ENCODE measurements at regions not wholly inside any gene's neighbourhood (a gene's known extent, or its start where the extent isn't known, plus 50 kb on each side); places are given as distances from the start of the nearest gene placed in this dataset.
"Not testable (repeated sequence)": the region's sequence is repeated elsewhere in the genome, so short reads cannot be mapped to it uniquely, and the experiment has no call there.

DNA sequence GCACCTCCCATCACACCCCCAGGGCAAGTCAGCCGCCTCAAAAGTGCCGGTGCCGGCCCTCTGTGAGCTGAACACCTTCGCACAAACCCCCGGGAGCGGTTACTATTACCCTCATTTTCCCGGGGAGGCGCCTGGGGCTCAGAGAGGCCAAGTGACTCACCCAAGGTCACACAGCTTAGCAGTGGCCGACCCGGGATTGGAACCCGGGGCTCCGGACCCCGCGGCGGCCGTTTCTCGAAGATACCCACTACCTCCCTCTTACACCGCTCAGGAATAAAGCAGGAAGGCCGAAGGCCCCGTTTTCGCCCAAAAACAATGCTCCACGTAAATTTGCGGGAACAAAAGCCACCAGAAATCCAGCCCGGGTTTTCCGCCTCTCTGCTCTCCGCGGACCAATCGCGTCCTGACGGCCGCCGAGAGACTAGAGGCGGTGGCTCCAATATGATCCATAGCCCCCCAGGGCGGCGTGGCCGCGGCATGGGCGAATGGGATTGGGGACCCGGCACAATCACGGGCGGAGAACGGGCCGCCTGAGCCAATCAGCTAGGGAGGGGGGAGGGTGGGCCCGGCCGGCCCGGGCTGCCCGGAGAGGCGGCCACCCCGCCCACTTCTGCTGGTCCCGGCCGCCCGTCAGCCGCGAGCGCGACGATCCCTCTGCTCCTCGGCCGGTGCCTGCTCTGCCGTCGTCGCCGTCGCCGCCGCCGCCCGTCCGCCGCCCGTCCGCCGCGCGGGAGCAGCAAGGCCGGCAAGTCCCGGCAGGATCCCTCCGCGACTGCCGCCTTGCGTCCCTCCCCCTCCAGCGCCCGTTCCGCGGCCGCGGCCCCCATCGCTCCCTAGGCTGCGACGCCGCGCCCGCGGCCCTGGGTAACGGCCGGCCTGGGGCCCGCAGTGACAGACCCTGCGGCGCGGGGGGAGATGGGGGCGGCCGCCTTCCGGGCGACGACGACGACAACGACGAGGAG, 177.0 kb downstream of the OR4M2 start:
- no peak for DNase-seq (ENCODE audit: insufficient read length)
- no peak for TF ChIP-seq POLR2AphosphoS5 (IDR thresholded peaks at IDR 0.05; ENCODE audit: low read depth, low read length)
- TF ChIP-seq TAF1 (IDR thresholded peaks at IDR 0.05; ENCODE audit: borderline replicate concordance, low read depth, low read length), result no peak
- no peak for TF ChIP-seq POLR2A (IDR thresholded peaks at IDR 0.05; ENCODE audit: low read depth, low read length)
- FAIRE-seq, result no peak

DNA sequence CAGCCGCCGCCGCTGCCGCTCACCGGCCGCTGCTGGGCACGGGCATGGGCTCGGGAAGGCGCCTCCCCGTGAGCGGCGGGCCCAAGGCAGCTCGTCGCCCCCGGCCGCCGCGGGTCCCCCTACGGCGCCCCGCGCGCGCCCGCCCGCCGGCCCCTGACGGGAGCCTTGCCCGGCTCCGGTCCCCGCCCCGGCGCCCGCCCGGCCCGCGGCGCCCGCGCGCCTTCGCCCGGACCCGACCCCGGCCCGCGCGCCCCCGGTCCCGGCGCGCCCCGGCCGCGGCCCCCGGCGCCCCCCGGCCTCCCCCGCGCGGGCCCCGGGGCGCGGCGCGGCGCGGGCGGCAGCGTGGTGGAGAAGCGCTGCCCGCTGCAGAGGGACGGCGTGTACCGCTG, 177.7 kb downstream of the OR4M2 start:
- DNase-seq (ENCODE audit: insufficient read length) (no peak), FAIRE-seq (no peak)
- no peak for TF ChIP-seq POLR2A (IDR thresholded peaks at IDR 0.05; ENCODE audit: low read depth, low read length)
- no peak for TF ChIP-seq POLR2AphosphoS5 (IDR thresholded peaks at IDR 0.05; ENCODE audit: low read depth, low read length)
- no peak for TF ChIP-seq TAF1 (IDR thresholded peaks at IDR 0.05; ENCODE audit: borderline replicate concordance, low read depth, low read length)

DNA sequence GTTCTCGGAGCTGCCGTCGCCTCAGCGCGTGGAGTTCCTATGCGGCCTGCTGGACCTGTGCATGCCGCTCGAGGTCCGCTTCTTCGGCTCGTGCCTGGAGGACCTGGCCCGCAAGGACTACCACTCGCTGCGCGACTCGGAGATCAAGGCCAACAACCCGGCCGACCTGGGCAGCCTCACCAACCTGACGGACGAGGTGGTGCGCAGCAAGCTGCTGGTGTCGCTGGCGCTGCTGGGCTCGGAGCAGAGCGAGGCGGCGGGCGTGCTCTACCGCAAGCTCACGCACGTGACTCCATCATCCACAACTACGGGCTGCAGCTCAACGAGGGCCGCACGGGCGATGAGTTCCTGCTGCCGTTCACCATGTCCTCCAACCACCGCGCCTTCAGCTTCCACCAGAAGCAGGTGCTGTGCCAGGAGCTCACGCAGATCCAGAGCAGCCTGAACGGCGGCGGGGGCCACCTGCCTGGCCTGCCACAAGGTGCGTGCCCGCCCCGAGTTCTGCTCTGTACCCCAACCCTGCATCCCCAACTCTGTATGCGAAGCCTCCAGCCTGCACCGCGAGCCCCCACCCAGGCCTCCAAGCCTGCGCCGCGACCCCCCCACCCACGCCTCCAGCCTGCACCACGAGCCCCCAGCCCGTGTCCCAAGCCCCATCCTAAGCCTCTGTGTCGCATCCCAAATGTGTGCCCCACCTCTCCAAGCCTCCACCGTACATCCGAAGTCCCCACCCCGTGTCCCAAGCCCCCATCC, 178.2 kb downstream of the OR4M2 start:
- DNase-seq (ENCODE audit: insufficient read length) (no peak), FAIRE-seq (no peak)
- TF ChIP-seq TAF1 (IDR thresholded peaks at IDR 0.05; ENCODE audit: borderline replicate concordance, low read depth, low read length) (no peak), POLR2AphosphoS5 (IDR thresholded peaks at IDR 0.05; ENCODE audit: low read depth, low read length) (no peak), POLR2A (IDR thresholded peaks at IDR 0.05; ENCODE audit: low read depth, low read length) (no peak)

DNA sequence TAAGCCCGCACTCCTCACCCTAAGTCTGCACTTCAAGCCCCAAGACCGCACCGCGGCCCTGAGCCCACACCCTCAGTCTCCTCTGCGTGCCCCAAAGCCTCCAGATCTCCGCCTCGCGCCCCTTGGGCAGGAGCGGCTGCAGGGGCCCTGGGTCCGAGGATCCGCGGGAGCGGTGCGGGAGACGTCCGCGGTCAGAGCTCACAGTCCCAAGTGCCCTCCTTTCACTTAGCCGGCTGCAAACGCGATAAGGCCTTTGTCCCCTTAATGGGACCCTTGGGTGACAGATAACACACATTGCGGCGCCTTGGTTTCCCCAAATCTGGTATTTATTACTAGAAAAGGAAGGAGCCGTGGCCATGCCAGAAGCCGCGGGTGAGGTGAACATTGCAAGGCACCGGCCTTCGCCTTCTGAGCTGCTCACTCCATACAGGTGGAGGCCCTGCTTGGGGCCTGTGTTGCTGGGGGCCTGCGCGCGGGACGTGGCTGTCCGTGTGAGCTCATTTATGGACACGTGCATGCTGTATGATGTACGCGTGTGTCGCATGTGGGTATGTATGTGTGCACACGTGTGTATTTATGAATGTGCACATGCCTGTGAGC, 178.9 kb downstream of the OR4M2 start:
- not testable (repeated sequence) for DNase-seq (ENCODE audit: insufficient read length); FAIRE-seq

DNA sequence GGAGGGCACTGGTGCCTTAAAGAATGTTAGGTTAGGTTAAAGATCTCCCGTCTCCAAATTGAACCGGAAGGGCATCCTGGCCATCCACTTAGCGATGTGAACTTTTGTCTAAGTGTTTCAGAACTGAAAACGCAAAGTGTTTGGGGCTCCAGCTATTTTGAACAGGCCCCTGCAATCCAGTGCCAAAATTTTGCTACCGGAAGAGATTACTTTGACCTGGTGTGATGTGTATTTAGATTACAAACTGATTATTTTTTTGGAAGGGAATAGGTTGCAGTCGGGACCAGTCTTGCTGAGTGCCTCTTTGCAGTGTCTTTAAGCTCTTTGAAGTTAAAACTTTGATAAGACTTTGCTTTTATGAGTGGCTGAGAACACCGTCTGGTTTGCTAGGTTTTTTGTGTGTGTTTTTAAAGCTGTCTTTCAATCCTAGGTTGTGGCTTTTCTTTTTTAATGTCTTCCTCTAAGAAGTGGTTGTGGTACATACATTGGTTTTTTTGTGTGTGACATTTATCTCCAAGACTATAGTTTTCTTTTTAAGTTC, 179.6 kb downstream of the OR4M2 start:
- no peak for FAIRE-seq
- no peak for TF ChIP-seq TAF1 (IDR thresholded peaks at IDR 0.05; ENCODE audit: borderline replicate concordance, low read depth, low read length)
- DNase-seq (ENCODE audit: insufficient read length), result no peak

DNA sequence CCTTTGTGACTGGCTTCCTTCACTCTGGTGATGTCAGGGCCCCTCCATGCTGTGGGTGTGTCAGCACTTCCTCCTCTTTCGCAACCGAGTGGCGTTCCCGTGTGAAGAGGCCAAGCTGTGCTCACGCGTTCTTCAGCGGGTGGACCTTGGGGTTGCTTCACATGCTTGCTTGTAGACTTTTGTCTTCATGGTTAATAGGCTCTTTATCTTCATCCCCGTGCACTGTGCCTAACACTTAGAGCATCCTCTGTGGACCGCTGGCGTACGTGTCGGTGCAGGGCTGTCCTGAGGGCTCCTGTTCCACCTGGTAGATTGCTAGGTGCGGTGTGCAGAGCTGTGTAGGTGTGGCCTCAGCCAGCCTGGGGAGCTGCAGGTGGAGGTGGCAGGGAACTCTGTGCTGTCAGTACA, 182.3 kb downstream of the OR4M2 start:
- DNase-seq (ENCODE audit: insufficient read length), result no peak
- TF ChIP-seq TAF1 (IDR thresholded peaks at IDR 0.05; ENCODE audit: borderline replicate concordance, low read depth, low read length) (no peak), POLR2A (IDR thresholded peaks at IDR 0.05; ENCODE audit: low read depth, low read length) (no peak), POLR2AphosphoS5 (IDR thresholded peaks at IDR 0.05; ENCODE audit: low read depth, low read length) (no peak)

DNA sequence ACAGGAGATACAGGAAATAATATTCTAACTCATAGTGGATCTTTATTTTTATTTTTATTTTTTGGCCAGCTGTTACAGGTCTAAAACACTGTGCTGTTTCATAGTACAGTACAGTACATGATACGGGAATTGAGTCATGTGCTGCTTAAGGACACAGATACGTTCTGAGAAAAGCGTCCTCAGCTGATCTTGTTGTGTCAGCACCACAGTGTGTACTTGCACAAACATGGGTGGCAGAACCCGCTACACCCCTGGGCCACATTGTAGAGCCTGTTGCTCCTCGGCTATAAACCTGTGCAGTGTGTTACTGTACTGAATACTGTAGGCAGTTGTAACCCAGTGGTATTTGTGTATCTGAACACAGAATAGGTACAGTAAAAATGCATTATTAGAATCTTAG, 183.4 kb downstream of the OR4M2 start:
- TF ChIP-seq POLR2AphosphoS5 (IDR thresholded peaks at IDR 0.05; ENCODE audit: low read depth, low read length), result no peak
- no peak for TF ChIP-seq POLR2A (IDR thresholded peaks at IDR 0.05; ENCODE audit: low read depth, low read length)
- TF ChIP-seq TAF1 (IDR thresholded peaks at IDR 0.05; ENCODE audit: borderline replicate concordance, low read depth, low read length), result no peak
- FAIRE-seq, result no peak
- DNase-seq (ENCODE audit: insufficient read length), result no peak

More for the DNA sequence above, 182.3 kb downstream of the OR4M2 start:
- no peak for FAIRE-seq

DNA sequence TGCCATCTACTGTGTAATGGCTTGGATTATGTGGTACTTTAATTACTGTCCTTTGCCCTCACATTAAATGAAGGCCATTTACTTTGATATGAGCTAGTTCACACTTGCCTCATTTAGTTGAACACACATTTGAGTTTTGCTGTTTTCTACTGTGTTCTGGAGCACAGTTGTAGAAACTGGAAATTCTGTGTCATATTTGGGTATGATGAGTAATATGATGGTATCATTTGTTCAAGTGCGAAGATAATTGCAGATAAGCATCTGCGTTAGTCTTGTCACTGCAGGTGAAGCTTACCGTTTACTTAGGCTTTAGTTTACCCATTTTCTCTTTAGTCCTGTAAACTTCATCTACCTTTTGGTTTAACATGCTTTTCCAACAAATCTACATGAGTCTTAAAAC, 183.9 kb downstream of the OR4M2 start:
- DNase-seq (ENCODE audit: insufficient read length); FAIRE-seq: not testable (repeated sequence)

DNA sequence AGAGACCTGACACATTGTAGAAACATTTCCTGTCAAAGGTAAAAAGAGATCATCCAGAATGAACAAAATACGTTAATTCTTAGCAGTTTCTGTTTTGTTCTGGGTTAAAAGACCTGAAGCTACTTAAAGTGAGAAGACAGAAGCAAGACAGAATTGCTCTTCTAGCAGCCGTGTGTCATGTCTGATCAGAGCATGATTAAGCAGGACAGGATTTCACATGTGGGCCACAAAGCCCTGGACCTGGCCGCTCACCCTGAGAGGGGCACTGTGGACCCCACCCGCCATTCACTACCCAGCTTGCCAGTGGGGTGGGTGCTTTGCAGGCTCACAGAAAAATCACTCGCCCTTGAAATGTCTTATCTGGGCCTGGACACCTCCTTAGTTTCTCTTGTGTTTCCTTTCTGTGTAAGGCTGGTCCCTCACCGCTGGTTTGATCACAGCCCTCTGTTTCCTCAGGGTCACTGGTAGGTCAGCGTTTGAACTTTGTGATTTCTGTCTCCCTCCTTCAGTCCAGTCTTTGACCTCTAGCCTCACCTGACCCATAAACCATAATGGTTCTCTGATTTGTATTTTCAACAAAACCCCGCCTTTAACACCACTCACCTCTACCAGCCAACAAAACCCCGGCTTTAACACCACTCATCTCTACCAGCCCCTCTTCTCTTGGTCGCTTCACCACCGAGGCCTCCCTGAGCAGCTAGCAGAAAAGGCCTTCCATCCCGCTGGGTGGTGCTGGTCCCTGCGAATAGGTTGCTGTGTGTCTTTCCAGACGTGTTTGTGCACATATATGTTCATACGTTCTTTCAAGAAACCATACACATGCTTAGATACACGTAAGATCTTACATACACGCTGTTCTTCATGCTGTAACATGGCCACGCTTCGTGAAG, 185.0 kb downstream of the OR4M2 start:
- DNase-seq (ENCODE audit: insufficient read length), result no peak
- no peak for FAIRE-seq
- TF ChIP-seq TAF1 (IDR thresholded peaks at IDR 0.05; ENCODE audit: borderline replicate concordance, low read depth, low read length), result no peak
- TF ChIP-seq POLR2A (IDR thresholded peaks at IDR 0.05; ENCODE audit: low read depth, low read length), result no peak
- TF ChIP-seq POLR2AphosphoS5 (IDR thresholded peaks at IDR 0.05; ENCODE audit: low read depth, low read length), result no peak

DNA sequence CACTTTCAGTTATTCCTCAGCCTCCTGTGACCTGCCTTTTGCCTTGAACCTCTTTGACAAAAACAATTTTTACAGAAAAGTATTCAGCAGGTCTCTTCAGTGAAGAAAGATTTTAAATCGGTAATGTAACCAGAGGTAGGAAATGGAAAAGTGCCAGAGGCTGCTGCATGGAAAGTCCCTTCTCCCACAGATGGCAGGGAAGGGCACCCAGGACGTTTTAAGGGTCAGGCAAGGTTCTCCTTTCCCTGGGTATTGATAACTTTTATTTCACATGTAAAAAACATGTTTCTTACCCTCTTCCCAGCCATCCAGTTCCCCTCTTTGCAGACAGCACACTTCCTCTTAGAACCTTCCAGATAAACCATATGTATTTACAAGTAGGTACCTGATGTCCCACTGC, 185.6 kb downstream of the OR4M2 start:
- FAIRE-seq (no peak), DNase-seq (ENCODE audit: insufficient read length) (no peak)
- TF ChIP-seq POLR2AphosphoS5 (IDR thresholded peaks at IDR 0.05; ENCODE audit: low read depth, low read length) (no peak), TAF1 (IDR thresholded peaks at IDR 0.05; ENCODE audit: borderline replicate concordance, low read depth, low read length) (no peak), POLR2A (IDR thresholded peaks at IDR 0.05; ENCODE audit: low read depth, low read length) (no peak)

DNA sequence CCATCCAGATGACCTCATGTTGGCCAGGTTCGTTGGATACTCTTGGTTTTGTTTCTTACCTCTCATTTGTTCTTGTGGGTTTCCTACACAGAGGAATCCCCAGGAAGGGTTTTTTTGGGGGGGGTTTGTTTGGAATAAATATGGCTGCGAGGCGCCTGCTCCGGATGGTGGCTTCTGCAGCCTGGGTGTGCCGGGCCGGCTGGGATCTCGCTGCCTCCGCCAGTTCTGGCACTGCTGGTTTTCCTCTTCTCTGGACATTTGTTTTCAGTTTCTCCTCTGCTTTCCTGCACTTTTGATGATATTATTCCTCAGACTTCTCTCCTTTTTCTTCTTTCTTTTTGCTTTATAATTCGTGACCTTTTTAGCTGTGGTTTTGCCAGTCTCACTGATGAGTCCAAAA, 187.4 kb downstream of the OR4M2 start:
- no peak for DNase-seq (ENCODE audit: insufficient read length)
- no peak for FAIRE-seq

DNA sequence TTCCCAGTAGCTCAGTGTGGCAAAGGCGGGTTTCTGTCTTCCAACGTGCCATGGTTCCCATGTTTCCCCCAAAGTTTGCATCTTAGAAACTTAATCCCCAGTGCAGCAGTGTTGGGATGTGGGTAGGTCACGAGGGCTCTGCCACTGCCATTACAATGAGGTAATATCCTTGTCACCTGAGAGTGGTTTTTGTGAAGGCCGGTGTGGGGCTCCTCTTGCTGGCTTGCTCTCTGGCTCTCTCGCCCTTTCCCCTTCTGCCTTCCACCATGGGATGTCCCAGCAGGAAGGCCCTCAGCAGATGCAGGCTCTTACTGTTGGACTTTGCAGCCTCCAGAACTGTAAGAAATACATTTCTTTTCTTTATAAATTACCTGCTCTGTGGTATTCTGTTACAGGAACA, 187.9 kb downstream of the OR4M2 start:
- not testable (repeated sequence) for FAIRE-seq; DNase-seq (ENCODE audit: insufficient read length)

More for the DNA sequence above, 187.4 kb downstream of the OR4M2 start:
- no peak for TF ChIP-seq TAF1 (IDR thresholded peaks at IDR 0.05; ENCODE audit: borderline replicate concordance, low read depth, low read length)
- no peak for TF ChIP-seq POLR2A (IDR thresholded peaks at IDR 0.05; ENCODE audit: low read depth, low read length)
- TF ChIP-seq POLR2AphosphoS5 (IDR thresholded peaks at IDR 0.05; ENCODE audit: low read depth, low read length), result no peak

DNA sequence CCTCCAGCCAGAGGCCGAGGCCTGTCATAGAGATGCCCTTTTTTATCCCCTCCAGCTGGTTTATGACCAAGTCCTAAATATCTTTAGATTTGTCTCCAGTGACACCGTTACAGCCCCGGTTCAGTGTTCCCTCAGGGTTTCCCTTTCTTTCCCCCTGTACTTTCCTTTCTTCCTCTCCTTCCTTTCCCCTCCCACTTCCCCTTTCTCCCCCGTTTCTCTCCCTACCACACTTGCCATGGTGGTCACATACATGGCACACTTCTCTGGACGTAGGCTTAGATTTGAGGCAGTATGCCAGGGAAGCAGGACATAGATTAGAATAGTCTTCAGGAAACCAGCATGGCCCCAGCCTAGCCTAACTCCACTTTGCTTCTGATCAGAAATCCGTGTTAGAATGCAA, 188.3 kb downstream of the OR4M2 start:
- not testable (repeated sequence) for FAIRE-seq; DNase-seq (ENCODE audit: insufficient read length)

DNA sequence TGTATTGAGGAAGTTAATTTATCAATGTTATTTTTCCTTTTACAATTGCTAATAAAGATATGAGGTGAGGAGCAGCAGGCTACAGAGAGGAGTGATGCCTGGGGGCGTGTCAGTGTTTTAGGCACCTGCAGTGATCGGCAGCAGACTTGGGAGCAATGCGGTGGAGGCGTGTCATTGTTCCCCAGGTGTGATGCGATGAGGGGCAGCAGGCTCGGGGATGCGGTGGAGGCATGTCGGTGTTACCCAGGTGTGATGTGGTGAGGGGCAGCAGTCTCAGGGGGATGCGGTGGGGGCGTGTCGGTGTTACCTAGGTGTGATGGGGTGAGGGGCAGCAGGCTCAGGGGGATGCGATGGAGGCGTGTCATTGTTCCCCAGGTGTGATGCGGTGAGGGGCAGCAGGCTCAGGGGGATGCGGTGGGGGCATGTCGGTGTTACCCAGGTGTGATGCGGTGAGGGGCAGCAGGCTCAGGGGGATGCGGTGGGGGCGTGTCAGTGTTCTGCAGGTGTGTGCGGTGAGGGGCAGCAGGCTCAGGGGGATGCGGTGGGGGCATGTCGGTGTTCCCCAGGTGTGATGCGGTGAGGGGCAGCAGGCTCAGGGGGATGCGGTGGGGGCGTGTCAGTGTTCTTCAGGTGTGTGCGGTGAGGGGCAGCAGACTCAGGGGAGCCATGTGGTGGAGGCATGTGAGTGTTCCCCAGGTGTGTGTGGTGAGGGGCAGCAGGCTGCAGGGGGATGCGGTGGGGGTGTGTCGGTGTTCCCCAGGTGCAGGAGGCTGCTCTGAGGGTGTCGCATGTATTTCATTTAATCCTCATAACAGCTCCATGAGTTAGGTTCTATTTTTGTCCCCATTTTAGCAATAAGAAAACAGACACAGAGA, 186.2 kb upstream of the GOLGA6L22 start:
- not testable (repeated sequence) for DNase-seq (ENCODE audit: insufficient read length); FAIRE-seq

DNA sequence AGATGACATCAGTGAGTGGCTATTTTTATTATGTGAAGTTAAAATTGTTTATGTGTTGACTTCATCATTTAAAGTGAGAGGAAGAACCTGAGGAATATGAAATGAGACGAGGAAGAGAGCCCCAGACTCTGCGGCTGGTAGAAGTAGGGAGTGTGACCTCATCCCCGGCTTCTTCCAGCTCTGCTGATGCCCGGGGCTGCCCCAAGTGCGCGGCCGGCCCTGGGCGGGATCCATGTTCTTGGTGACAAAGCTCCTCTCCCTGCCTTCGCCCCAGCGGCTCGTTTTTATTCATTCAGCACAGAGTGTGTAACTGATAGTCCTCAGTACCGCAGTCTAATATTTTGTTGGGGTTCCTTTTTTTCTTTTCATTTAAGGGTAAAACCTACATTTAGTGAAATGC, 185.5 kb upstream of the GOLGA6L22 start:
- FAIRE-seq; DNase-seq (ENCODE audit: insufficient read length): not testable (repeated sequence)

Measured in GM12892 (cell line).